Right atrium auricular region (tissue), 2 donors: ENCODE measurements at regions not wholly inside any gene's neighbourhood (a gene's known extent, or its start where the extent isn't known, plus 50 kb on each side); places are given as distances from the start of the nearest gene placed in this dataset.

ENCODE experiments used
- DNase-seq: peaks from one replicate; pipeline ENCODE4 v3.0.0-alpha.2; 2019; ENCODE audit warnings: low spot score
- H3K27ac ChIP-seq, 2 donors: fragments of 200-600 bp; sonication (generic); 1 replicate in 1 of 2; 2 replicates in 1 of 2; pipeline ENCODE4 v1.5.1; 2016 to 2019
- H3K27me3 ChIP-seq, 2 donors: fragments of 200-600 bp; sonication (generic); one replicate each; pipeline versions ENCODE4 v1.5.1 to v1.6.0; 2017 to 2019
- H3K36me3 ChIP-seq: fragments of 200-600 bp; sonication (generic); one replicate; pipeline ENCODE4 v1.5.1; 2016
- H3K4me1 ChIP-seq, 2 donors: fragments of 200-600 bp; sonication (generic); one replicate each; pipeline versions ENCODE4 v1.5.1 to v1.6.0; 2017 to 2019
- H3K4me3 ChIP-seq, 2 donors: fragments of 200-600 bp; sonication (generic); 1 replicate in 1 of 2; 2 replicates in 1 of 2; pipeline ENCODE4 v1.5.1; 2017 to 2019; ENCODE audit warnings: mild to moderate bottlenecking in 1 of 2, moderate library complexity in 1 of 2
- H3K9me3 ChIP-seq, 2 donors: fragments of 200-600 bp; sonication (generic); one replicate each; pipeline ENCODE4 v1.5.1; 2019
- TF ChIP-seq, protein P1 (sequence below), 2 donors: fragments of 200-600 bp; sonication (generic); IDR thresholded peaks; one replicate each; pipeline ENCODE4 v1.5.1; 2019; ENCODE audit warnings: antibody characterized with exemption in 2 of 2

DNA sequence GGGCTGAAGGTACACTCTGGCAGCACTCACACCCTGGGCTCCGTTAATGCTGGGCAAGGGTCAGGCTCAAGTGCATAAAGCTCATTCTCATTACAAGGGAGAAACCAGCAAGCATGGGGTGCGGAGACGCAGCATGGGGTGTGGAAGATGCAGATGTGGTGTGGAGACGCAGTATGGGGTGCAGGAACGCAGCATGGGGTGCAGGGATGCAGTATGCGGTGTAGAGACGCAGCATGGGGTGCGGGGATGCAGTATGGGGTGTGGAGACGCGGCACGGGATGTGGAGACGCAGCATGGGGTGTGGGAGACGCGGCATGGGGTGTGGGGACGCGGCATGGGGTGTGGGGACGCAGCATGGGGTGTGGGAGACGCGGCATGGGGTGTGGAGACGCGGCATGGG, 390.7 kb downstream of the NPHP4 start:
- H3K9me3 ChIP-seq: no peaks in the 10 kb centered on the region
- no peaks in the 10 kb centered on the region for H3K27me3 ChIP-seq
- H3K4me3 ChIP-seq: no peak overlapping the region
- H3K36me3 ChIP-seq: no peaks in the 10 kb centered on the region
- peak; percentile 11 for DNase-seq
- peaks cover 0 to 10% of the 10 kb centered on the region in 2 donors for H3K4me1 ChIP-seq
- no peak overlapping the region for H3K27ac ChIP-seq
- TF ChIP-seq, protein P1, sequence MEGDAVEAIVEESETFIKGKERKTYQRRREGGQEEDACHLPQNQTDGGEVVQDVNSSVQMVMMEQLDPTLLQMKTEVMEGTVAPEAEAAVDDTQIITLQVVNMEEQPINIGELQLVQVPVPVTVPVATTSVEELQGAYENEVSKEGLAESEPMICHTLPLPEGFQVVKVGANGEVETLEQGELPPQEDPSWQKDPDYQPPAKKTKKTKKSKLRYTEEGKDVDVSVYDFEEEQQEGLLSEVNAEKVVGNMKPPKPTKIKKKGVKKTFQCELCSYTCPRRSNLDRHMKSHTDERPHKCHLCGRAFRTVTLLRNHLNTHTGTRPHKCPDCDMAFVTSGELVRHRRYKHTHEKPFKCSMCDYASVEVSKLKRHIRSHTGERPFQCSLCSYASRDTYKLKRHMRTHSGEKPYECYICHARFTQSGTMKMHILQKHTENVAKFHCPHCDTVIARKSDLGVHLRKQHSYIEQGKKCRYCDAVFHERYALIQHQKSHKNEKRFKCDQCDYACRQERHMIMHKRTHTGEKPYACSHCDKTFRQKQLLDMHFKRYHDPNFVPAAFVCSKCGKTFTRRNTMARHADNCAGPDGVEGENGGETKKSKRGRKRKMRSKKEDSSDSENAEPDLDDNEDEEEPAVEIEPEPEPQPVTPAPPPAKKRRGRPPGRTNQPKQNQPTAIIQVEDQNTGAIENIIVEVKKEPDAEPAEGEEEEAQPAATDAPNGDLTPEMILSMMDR (IDR thresholded peaks at IDR 0.05): no peak

DNA sequence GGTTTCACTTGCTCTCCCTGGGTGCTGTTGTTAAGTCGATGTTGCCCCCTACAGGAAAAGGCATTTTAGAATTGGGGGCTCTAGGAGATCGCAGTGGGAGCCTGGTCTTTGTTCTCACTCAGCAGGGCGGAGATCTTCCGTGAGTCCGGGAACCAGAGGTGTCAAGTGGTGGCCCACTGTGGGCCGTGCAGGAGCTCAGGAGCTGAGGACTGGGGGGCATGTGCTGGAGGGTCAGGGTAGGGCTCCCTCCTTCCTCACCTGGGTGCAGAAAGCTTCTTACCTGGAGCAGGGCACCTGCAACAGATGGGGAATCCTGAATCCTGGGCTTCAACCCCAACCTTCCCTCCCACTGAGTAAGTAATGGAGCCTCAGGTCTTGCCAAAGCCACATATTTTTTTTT, 392.7 kb downstream of the NPHP4 start:
- no peak overlapping the region for H3K27ac ChIP-seq
- no peaks in the 10 kb centered on the region for H3K27me3 ChIP-seq
- H3K9me3 ChIP-seq: no peaks in the 10 kb centered on the region
- DNase-seq: peak; percentile 26
- TF ChIP-seq, protein P1 (IDR thresholded peaks at IDR 0.05): no peak
- H3K4me1 ChIP-seq: peaks cover 0 to 10% of the 10 kb centered on the region in 2 donors
- no peak overlapping the region for H3K4me3 ChIP-seq
- H3K36me3 ChIP-seq: no peaks in the 10 kb centered on the region

DNA sequence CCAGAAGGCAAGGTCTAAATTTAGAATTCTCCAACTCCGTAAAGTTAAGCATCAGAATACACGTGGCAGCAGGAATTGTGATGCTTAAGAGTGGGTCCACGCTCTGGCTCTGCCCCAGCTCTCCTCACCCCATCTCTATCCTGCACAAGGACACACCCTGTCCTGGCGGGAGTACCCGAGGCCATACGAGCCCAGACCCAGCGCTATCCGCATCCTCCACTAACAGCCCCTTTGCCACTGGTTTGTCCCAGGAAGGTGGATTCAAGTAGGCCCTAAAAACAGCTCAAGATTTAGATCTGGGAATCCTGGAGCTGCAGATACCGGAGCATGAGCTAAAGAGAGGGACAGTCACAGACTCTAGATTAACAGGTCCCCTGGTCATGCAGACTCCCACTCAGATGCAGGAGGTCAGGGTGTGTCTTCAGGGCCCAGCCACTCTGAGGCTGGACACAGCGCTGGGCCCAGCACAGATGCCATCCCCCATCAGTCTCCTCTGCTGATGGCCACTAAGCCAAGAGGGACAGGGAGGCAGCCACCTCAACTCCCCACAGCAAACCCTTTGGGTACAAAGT, 393.3 kb downstream of the NPHP4 start:
- peaks cover 0 to 10% of the 10 kb centered on the region in 2 donors for H3K4me1 ChIP-seq
- no peak overlapping the region for H3K4me3 ChIP-seq
- H3K9me3 ChIP-seq: no peaks in the 10 kb centered on the region
- no peak overlapping the region for H3K27ac ChIP-seq
- TF ChIP-seq, protein P1 (IDR thresholded peaks at IDR 0.05): no peak
- H3K36me3 ChIP-seq: no peaks in the 10 kb centered on the region
- peak; percentile 32 for DNase-seq
- H3K27me3 ChIP-seq: no peaks in the 10 kb centered on the region

DNA sequence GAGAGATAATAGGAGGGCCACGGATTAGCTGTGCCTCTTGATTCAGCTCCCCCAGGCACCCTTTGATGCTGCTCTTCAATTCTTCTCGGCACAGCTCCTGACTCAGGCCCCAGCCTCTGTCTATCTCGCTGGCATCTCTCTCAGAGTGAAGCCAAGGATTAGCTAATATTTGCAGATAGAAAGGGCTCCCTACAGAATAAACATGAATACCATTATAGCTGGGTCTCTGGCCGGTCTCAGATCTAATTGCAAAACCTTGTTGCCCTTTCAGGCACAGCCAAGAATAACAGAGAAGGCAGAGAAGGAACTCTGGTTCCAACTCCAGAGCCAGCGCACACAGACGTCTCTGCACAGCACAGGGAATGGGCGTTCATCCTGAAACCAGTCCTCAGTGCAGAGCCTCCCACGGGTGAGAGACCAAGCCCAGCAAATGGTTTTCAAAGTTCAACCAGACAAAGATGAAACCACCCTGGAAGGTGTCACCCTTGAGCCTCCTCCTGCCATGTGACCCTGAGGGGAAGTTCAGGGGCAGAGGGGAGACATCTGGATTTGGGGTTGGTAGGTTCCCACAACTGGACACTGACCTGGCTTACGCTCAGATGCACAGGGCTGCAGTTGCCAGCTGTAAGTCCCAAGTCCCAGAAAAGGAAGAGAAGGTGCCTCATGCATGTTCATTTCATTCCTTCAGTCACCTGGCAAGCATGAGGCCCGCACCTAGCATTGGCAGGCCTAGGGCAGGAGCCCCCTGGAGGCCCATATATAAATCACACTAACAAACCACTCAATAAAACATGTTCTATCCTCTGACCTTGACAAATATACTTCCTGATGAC, 394.0 kb downstream of the NPHP4 start:
- Histone ChIP-seq H3K9me3 (no peaks in the 10 kb centered on the region), H3K27me3 (no peaks in the 10 kb centered on the region), H3K36me3 (no peaks in the 10 kb centered on the region), H3K4me3 (no peak overlapping the region), H3K27ac (no peak overlapping the region), H3K4me1 (peaks cover 0 to 10% of the 10 kb centered on the region in 2 donors)
- TF ChIP-seq, protein P1 (IDR thresholded peaks at IDR 0.05): no peak
- peak; percentile 61 for DNase-seq

DNA sequence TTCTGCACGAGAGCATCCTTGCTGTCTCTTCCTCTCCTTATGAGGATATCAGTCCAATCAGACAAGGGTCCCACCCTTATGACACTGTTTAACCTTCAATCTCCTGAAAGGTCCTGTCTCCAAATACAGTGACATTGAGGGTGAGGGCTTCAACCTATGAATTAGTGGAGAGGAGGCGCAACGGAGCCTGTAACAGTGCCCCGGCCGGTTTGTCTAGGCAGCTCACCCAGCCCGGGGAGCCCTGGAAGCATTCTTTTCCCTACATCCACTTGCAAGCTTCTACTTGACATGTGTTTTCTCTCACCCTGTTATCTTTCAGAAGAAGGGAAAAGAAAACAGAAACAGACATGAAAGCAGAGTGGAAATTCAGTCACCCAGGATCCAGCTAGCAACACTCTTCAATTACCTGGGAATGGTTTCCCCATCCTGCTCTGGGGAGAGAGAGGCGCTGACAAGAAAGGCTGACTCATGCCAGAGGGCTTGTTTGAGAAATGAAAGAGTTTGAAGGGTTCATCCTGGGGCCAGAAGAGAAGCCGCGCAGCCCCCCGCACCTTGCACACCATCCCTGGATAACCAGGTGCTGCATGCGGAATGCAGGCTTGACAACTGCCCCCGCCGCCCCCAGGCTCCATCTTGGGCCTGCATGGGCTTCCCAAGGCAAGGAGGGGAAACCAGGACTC, 394.9 kb downstream of the NPHP4 start:
- Histone ChIP-seq H3K9me3 (peaks cover 0 to under 1% of the 10 kb centered on the region in 2 donors), H3K27ac (no peak overlapping the region), H3K4me1 (peaks cover 0 to 10% of the 10 kb centered on the region in 2 donors), H3K36me3 (no peaks in the 10 kb centered on the region), H3K27me3 (no peaks in the 10 kb centered on the region), H3K4me3 (no peak overlapping the region)
- DNase-seq: peak; percentile 57
- TF ChIP-seq, protein P1 (IDR thresholded peaks at IDR 0.05): no peak
